SK-N-SH (cell line): ENCODE measurements at regions not wholly inside any gene's neighbourhood (a gene's known extent, or its start where the extent isn't known, plus 50 kb on each side); places are given as distances from the start of the nearest gene placed in this dataset.

Experiments
- CTCF ChIA-PET: fragments of 300-600, 350-600 bp; formaldehyde crosslinking; extraction: SDS; loops from one replicate; lab custom pipeline; 2021; lab: Yijun Ruan, JAX
- POLR2A ChIA-PET: fragments of 350-600 bp; sonication (Branson Sonifier 250); formaldehyde crosslinking; extraction: SDS; loops from one replicate; lab custom pipeline; 2020; ENCODE audit warnings: antibody characterized with exemption, inconsistent platforms; lab: Yijun Ruan, JAX
- DNase-seq: peaks from one replicate; pipeline ENCODE4 v3.0.0; 2012
- H2AFZ ChIP-seq: fragments of 200-600 bp; sonication (generic); 2 replicates; pipeline ENCODE4 v1.8.1; 2016; ENCODE audit warnings: antibody characterized with exemption, mild to moderate bottlenecking, low read depth
- H3F3A ChIP-seq: fragments of 200-600 bp; sonication (generic); replicated peaks from 2 replicates; pipeline ENCODE3; 2016; ENCODE audit warnings: antibody characterized with exemption, mild to moderate bottlenecking; ENCODE audit not compliant: insufficient read depth
- H3K27ac ChIP-seq, 2 experiments: fragments of 200-500 bp in 1 of 2; fragments of 200-600 bp in 1 of 2; sonication (Bioruptor generic) in 1 of 2; sonication (generic), shearing (Covaris generic) in 1 of 2; 2 replicates each; pipeline versions ENCODE4 v1.5.1 to v1.6.1; 2014 to 2016; ENCODE audit warnings: low read depth in 2 of 2, inconsistent platforms in 1 of 2, low read length in 1 of 2, mild to moderate bottlenecking in 1 of 2, mixed read lengths in 1 of 2
- H3K27me3 ChIP-seq: fragments of 200-600 bp; sonication (generic), shearing (Covaris generic); 2 replicates; pipeline ENCODE4 v1.6.1; 2016; ENCODE audit warnings: mixed run types; ENCODE audit not compliant: insufficient read depth
- H3K36me3 ChIP-seq, 2 experiments: fragments of 200-500 bp in 1 of 2; fragments of 200-600 bp in 1 of 2; sonication (Bioruptor generic) in 1 of 2; sonication (generic) in 1 of 2; replicated peaks in 1 of 2; 2 replicates each; pipeline versions ENCODE3 to v1.5.1; 2014 to 2016; ENCODE audit warnings: low read length in 1 of 2, mild to moderate bottlenecking in 1 of 2; ENCODE audit not compliant: insufficient read depth in 2 of 2, control insufficient read depth in 1 of 2
- H3K4me1 ChIP-seq, 2 experiments: fragments of 200-500 bp in 1 of 2; fragments of 200-600 bp in 1 of 2; sonication (Bioruptor generic) in 1 of 2; sonication (generic), shearing (Covaris generic) in 1 of 2; 2 replicates each; pipeline versions ENCODE4 v1.5.1 to v1.6.1; 2014 to 2016; ENCODE audit warnings: low read depth in 1 of 2, low read length in 1 of 2, mixed run types in 1 of 2; ENCODE audit not compliant: insufficient read depth in 2 of 2, control insufficient read depth in 1 of 2
- H3K4me2 ChIP-seq: fragments of 200-600 bp; sonication (generic), shearing (Covaris generic); 2 replicates; pipeline ENCODE4 v1.6.1; 2017; ENCODE audit warnings: mixed run types
- H3K4me3 ChIP-seq, 2 experiments: fragments of 200-500 bp in 1 of 2; fragments of 200-600 bp in 1 of 2; sonication (Bioruptor generic) in 1 of 2; sonication (generic), shearing (Covaris generic) in 1 of 2; 2 replicates each; pipeline versions ENCODE4 v1.5.1 to v1.8.1; 2014 to 2016; ENCODE audit warnings: low read depth in 2 of 2, inconsistent platforms in 1 of 2, low read length in 1 of 2, mild to moderate bottlenecking in 1 of 2, mixed read lengths in 1 of 2, moderate library complexity in 1 of 2
- H3K79me2 ChIP-seq: fragments of 200-600 bp; sonication (generic); 2 replicates; pipeline ENCODE4 v1.8.1; 2017; ENCODE audit warnings: mild to moderate bottlenecking; ENCODE audit not compliant: insufficient read depth
- H3K9ac ChIP-seq: fragments of 200-600 bp; sonication (generic); 2 replicates; pipeline ENCODE4 v1.6.1; 2017; ENCODE audit warnings: mixed run types
- H3K9me2 ChIP-seq: fragments of 200-600 bp; sonication (generic); 2 replicates; pipeline ENCODE4 v1.6.1; 2017; ENCODE audit warnings: mixed run types
- H3K9me3 ChIP-seq: fragments of 200-600 bp; sonication (generic); 2 replicates; pipeline ENCODE4 v1.6.1; 2017; ENCODE audit warnings: mixed run types, mild to moderate bottlenecking, moderate library complexity
- H4K20me1 ChIP-seq: fragments of 200-600 bp; sonication (generic); 2 replicates; pipeline ENCODE4 v1.6.1; 2017; ENCODE audit warnings: mild to moderate bottlenecking, mixed run types; ENCODE audit not compliant: insufficient read depth
- CHD2 ChIP-seq: fragments of 150-350 bp; IDR thresholded peaks from 2 replicates; pipeline ENCODE4 v1.6.1; 2018; ENCODE audit warnings: low read length; ENCODE audit not compliant: partially characterized antibody
- EP300 ChIP-seq, 2 experiments: IDR thresholded peaks; 2 replicates each; pipeline versions ENCODE4 v1.4.0 to v1.6.1; 2012; ENCODE audit warnings: borderline replicate concordance in 1 of 2, low read depth in 1 of 2, low read length in 1 of 2
- EZH2phosphoT487 ChIP-seq: fragments of 200-600 bp; sonication (generic); IDR thresholded peaks from 2 replicates; pipeline ENCODE4 v1.6.1; 2017; ENCODE audit warnings: low read depth, mixed run types, mild to moderate bottlenecking, antibody characterized with exemption, moderate library complexity, borderline replicate concordance
- GABPA ChIP-seq: IDR thresholded peaks from 2 replicates; pipeline ENCODE4 v1.4.0; 2012; ENCODE audit warnings: low read depth, mild to moderate bottlenecking
- NFIC ChIP-seq: IDR thresholded peaks from 2 replicates; pipeline ENCODE4 v1.4.0; 2012; ENCODE audit warnings: borderline replicate concordance
- RAD21 ChIP-seq: IDR thresholded peaks from 2 replicates; pipeline ENCODE4 v1.6.1; 2012; ENCODE audit warnings: mild to moderate bottlenecking, low read length
- RCOR1 ChIP-seq: fragments of 150-350 bp; IDR thresholded peaks from 2 replicates; pipeline ENCODE4 v1.6.1; 2017; ENCODE audit warnings: antibody characterized with exemption, low read length
- RFX5 ChIP-seq: IDR thresholded peaks from 2 replicates; pipeline ENCODE4 v1.6.1; 2012; ENCODE audit warnings: mild to moderate bottlenecking, improper control_type of control experiment, low read length
- SMC3 ChIP-seq: IDR thresholded peaks from 2 replicates; pipeline ENCODE4 v1.6.1; 2012; ENCODE audit warnings: low read depth, low read length, improper control_type of control experiment
- YY1 ChIP-seq: IDR thresholded peaks from 2 replicates; pipeline ENCODE4 v1.4.0; 2012; ENCODE audit warnings: low read depth, mild to moderate bottlenecking
- whole genome bisulfite sequencing: methylation state at CpG from one replicate; pipeline ENCODE4 v1.1.6; 2017; ENCODE audit warnings: low lambda C conversion rate; 5-methylcytosine and 5-hydroxymethylcytosine counted together
- TF ChIP-seq, protein P1 (sequence below): IDR thresholded peaks from 2 replicates; pipeline ENCODE4; 2012
- TF ChIP-seq, protein P2 (sequence below): fragments of 150-350 bp; IDR thresholded peaks from 2 replicates; pipeline ENCODE4 v1.6.1; 2017; ENCODE audit warnings: antibody characterized with exemption, low read length, low read depth, borderline replicate concordance
- TF ChIP-seq, protein P3 (sequence below): IDR thresholded peaks from 2 replicates; pipeline ENCODE4 v1.4.0; 2012; ENCODE audit warnings: low read depth, borderline replicate concordance

DNA sequence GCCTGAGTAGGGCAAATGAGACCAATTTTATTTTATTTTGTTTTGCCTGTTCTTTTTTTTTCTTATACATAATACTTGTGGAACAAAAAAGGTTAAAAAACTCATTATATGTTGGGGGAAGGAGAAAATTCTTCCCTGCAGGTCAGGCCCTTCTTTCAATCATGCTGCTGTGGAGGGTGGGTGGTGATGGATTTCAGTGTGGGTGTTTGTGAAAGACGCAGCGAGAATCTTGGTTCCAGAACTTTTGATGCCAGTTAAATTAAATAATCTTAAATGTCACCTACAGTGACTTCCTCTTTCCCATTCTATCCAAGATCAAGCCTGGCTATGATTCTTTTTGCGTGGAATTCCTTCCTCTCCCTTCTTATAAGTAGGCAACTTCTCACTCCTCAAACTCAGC is 595.8 kb upstream of the EEF2KMT start:
- no peak for DNase-seq
- no peaks in the 10 kb centered on the region for H3F3A ChIP-seq
- no peak overlapping the region for H3K27ac ChIP-seq
- H3K9ac ChIP-seq = no peak overlapping the region
- H3K4me1 ChIP-seq = peaks cover 0 to 9% of the 10 kb centered on the region in 2 experiments; a peak in 1 of 4 replicates
- ChIA-PET CTCF (interaction anchor here (1.1 kb wide), 1 partner anchor 23 kb away, joined by 3 read pairs; no protein-coding TSS in a partner anchor), POLR2A (no interaction called here)
- H3K4me3 ChIP-seq = no peak overlapping the region
- H4K20me1 ChIP-seq = no peaks in the 10 kb centered on the region
- no peak overlapping the region for H2AFZ ChIP-seq
- H3K9me2 ChIP-seq = no peaks in the 10 kb centered on the region
- no peaks in the 10 kb centered on the region for H3K79me2 ChIP-seq
- no peaks in the 10 kb centered on the region for H3K36me3 ChIP-seq
- no peaks in the 10 kb centered on the region for H3K9me3 ChIP-seq
- H3K4me2 ChIP-seq = no peak overlapping the region
- 27% methylated on average over 3 of the region's 3 CpGs for WGBS
- no peaks in the 10 kb centered on the region for H3K27me3 ChIP-seq
- TF ChIP-seq RFX5 = no peak
- TF ChIP-seq, protein P1, sequence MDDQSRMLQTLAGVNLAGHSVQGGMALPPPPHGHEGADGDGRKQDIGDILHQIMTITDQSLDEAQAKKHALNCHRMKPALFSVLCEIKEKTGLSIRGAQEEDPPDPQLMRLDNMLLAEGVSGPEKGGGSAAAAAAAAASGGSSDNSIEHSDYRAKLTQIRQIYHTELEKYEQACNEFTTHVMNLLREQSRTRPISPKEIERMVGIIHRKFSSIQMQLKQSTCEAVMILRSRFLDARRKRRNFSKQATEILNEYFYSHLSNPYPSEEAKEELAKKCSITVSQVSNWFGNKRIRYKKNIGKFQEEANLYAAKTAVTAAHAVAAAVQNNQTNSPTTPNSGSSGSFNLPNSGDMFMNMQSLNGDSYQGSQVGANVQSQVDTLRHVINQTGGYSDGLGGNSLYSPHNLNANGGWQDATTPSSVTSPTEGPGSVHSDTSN = no peak
- no peak for TF ChIP-seq GABPA
- no peak for TF ChIP-seq RAD21
- TF ChIP-seq, protein P2, sequence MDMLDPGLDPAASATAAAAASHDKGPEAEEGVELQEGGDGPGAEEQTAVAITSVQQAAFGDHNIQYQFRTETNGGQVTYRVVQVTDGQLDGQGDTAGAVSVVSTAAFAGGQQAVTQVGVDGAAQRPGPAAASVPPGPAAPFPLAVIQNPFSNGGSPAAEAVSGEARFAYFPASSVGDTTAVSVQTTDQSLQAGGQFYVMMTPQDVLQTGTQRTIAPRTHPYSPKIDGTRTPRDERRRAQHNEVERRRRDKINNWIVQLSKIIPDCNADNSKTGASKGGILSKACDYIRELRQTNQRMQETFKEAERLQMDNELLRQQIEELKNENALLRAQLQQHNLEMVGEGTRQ = no peak
- no peak for TF ChIP-seq NFIC

DNA sequence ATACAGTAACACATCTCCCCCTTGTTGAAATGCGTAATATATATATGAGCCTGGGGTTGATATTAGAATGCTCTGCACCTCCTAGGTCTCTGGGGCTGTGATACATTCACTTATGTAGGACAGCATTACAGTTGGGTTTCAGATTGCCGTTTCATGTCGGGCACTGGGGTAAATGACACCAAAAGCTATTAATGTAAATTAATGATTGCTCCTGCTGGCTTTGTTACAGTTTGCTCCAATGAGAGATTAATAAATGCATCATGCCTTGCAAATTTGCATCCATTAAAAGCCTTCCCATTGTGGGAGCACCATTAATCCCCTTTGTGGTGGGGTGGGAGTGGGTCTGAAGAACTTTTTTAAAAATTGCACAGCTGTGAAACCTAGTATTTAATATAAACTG is 584.4 kb upstream of the EEF2KMT start:
- ChIA-PET CTCF (no interaction called here), POLR2A (no interaction called here)
- no peaks in the 10 kb centered on the region for H3K9me3 ChIP-seq
- H3K4me1 ChIP-seq = no peaks in the 10 kb centered on the region; a peak in 2 of 4 replicates
- no peak for DNase-seq
- H3K79me2 ChIP-seq = no peaks in the 10 kb centered on the region
- WGBS = 52% methylated on average over 3 of the region's 3 CpGs
- no peaks in the 10 kb centered on the region for H3K36me3 ChIP-seq
- no peak overlapping the region for H2AFZ ChIP-seq
- no peaks in the 10 kb centered on the region for H3K9me2 ChIP-seq
- no peak overlapping the region for H3K9ac ChIP-seq
- H3F3A ChIP-seq = no peaks in the 10 kb centered on the region
- H3K4me3 ChIP-seq = no peak overlapping the region
- TF ChIP-seq CHD2 = no peak
- no peak for TF ChIP-seq EZH2phosphoT487
- no peak for TF ChIP-seq YY1
- no peak for TF ChIP-seq SMC3
- TF ChIP-seq, protein P3, sequence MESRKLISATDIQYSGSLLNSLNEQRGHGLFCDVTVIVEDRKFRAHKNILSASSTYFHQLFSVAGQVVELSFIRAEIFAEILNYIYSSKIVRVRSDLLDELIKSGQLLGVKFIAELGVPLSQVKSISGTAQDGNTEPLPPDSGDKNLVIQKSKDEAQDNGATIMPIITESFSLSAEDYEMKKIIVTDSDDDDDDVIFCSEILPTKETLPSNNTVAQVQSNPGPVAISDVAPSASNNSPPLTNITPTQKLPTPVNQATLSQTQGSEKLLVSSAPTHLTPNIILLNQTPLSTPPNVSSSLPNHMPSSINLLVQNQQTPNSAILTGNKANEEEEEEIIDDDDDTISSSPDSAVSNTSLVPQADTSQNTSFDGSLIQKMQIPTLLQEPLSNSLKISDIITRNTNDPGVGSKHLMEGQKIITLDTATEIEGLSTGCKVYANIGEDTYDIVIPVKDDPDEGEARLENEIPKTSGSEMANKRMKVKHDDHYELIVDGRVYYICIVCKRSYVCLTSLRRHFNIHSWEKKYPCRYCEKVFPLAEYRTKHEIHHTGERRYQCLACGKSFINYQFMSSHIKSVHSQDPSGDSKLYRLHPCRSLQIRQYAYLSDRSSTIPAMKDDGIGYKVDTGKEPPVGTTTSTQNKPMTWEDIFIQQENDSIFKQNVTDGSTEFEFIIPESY = no peak
- no peak for TF ChIP-seq EP300 (IDR thresholded peaks at IDR 0.05; ENCODE audit: borderline replicate concordance in 1 of 2, low read depth in 1 of 2, low read length in 1 of 2)
- no peak for TF ChIP-seq RCOR1
- no peak overlapping the region for H3K4me2 ChIP-seq
- no peaks in the 10 kb centered on the region for H4K20me1 ChIP-seq
- H3K27ac ChIP-seq = no peak overlapping the region
- H3K27me3 ChIP-seq = no peaks in the 10 kb centered on the region
